Tibial nerve (tissue), 4 donors: ENCODE measurements at regions not wholly inside any gene's neighbourhood (a gene's known extent, or its start where the extent isn't known, plus 50 kb on each side); places are given as distances from the start of the nearest gene placed in this dataset.

Source experiments
- CTCF ChIP-seq, 5 experiments: fragments of 200-600 bp in 3 of 5; fragments of 450-650 bp in 2 of 5; sonication (generic) in 3 of 5; IDR thresholded peaks; one replicate each; pipeline ENCODE4 v1.5.1; 2016 to 2019; ENCODE audit warnings: antibody characterized with exemption in 5 of 5, mild to moderate bottlenecking in 3 of 5, moderate library complexity in 2 of 5
- EP300 ChIP-seq, 2 donors: sonication (generic); formaldehyde crosslinking; IDR thresholded peaks; one replicate each; pipeline ENCODE4 v1.6.1; 2017; ENCODE audit warnings: antibody characterized with exemption in 2 of 2, mild to moderate bottlenecking in 1 of 2
- POLR2A ChIP-seq, 2 donors: fragments of 450-650 bp; IDR thresholded peaks; one replicate each; pipeline ENCODE4 v1.6.1; 2017; ENCODE audit warnings: antibody characterized with exemption in 2 of 2, mild to moderate bottlenecking in 2 of 2, moderate library complexity in 2 of 2

- TF ChIP-seq CTCF (IDR thresholded peaks at IDR 0.05), result no peak
- TF ChIP-seq EP300 (IDR thresholded peaks at IDR 0.05), result no peak
- TF ChIP-seq POLR2A (IDR thresholded peaks at IDR 0.05), result no peak
Measured at GRCh38 chr5:58073243-58073642, 386.6 kb downstream of the PLK2 start.
